HT-29 (cell line): ENCODE measurements at regions not wholly inside any gene's neighbourhood (a gene's known extent, or its start where the extent isn't known, plus 50 kb on each side); places are given as distances from the start of the nearest gene placed in this dataset.

Experiments used
- DNase-seq: peaks from one replicate; pipeline ENCODE4 v3.0.0-alpha.2; 2015; ENCODE audit warnings: low spot score

- DNase-seq: no peak
Measured at GRCh38 chr2:236922061-236922460, 163.6 kb upstream of the COPS8 start.

- DNase-seq: no peak
Measured at GRCh38 chr2:236928380-236929037, 157.2 kb upstream of the COPS8 start.

DNA sequence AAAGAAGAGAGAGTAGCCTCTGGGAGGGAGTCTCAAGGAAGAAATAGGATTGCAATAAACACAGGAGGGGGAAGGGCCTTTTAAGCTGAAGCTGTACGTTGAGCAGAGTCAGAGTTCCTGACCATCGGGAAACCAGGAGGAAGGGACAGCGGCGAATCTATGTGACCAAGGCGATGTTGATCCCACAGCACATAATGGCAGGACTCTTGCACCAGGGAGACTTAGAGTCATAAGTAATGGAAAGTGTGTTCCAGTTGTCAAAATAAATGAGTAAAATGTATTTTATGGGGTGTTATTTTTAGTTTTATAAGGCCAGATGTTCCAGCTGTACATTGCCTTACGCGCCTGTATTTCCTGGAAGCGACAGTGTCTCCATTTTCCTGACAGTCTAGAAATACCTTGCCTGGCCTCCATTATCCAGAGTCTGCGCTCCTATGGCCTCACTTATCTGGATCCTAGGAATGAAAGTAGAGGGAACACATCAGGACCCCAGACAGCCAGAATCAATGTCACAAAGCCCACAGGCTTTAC is 152.8 kb upstream of the COPS8 start:
- no peak for DNase-seq

DNA sequence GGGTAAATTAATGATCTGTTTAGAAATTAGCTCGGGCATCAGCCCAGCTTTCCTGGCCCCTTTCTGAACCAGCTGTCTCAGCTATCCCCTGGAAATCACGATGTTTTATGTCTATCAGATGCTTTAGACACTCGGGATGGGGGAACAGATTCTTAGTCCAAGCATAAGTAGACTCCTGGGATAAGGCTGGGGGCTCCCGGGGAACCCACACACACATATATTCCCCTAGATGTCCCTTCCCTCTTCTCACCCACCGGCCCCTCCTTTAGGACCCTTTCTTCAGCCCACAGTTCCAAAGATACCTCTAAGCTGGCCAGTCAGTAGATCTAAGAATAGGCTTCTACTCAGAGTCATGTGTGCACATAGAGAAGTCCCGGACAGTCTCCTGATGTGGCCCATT is 151.5 kb upstream of the COPS8 start:
- DNase-seq: no peak

DNA sequence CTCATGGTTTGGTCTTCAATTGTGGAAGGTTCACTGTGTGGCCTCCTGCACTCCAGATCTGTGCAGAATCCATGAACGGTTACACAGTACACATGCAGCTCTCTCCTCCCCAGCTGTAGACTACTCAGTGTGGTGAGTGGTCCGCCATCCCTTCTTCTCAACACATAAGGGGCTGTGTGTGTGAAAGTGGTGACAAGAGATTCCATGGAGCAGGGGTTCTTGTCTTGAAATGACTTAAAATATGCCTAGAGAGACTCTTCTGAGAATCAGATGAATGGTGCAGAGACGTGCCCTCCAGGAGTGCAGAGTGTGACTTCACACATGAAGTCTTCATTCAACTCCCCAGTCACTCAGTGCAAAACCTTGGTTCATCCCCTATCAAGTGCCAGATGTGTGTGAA is 151.0 kb upstream of the COPS8 start:
- no peak for DNase-seq

GRCh38 chr2:236935083-236935482 is 150.6 kb upstream of the COPS8 start:
- DNase-seq: no peak

- DNase-seq: no peak
Measured at GRCh38 chr2:236935631-236936445, 149.9 kb upstream of the COPS8 start.

DNA sequence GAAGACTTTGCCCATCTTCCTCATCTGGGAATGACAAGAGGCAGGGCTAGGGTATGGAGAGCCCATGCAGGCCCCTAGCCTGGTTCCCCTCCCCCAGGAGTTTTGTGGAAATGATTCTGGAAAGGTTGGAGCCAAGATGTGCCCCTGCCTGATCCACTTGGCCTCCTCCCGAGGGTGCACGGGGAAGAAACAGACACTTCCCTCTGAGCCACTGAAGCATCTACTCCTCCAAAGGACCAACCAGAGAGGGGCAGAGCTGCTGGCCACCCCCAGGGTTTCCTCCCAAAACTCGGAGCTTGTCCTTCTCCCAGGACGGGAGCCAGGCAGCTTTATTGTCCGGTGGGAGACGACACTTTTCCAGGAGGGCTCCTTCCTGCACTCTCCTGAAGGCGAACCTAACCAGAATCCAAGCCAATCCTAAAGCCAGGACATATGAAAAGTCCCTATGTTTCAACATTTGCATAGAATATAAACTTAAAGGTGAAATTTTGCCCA is 149.2 kb upstream of the COPS8 start:
- no peak for DNase-seq

- DNase-seq: no peak
Measured at GRCh38 chr2:236938126-236938525, 147.6 kb upstream of the COPS8 start.

GRCh38 chr2:236939271-236939670 is 146.4 kb upstream of the COPS8 start:
- no peak for DNase-seq

DNA sequence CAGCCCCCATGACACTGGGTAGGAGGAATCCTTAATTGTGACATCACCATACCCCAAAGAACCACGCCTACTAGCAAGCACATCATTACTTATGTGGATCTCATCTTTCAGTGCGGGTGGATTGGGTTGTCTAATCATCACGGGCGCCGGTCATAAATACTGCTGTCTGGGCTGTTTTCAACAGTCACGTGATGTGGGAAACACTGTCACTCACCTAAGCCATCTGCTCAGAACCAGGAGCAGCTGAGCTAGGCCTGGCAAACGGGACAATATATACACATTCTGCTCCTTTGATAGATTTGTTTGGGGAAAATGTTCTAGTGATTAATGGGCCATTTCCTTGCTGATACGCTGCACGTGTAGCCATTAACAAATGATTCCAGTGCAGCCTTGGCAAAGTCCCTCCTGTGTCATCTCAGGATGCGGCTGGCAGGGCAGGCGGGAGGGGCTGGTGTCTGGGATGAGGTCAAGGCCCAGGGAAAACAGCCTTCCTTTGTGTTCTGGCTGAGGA is 145.9 kb upstream of the COPS8 start:
- no peak for DNase-seq

GRCh38 chr2:236940497-236940896 is 145.2 kb upstream of the COPS8 start:
- no peak for DNase-seq

DNA sequence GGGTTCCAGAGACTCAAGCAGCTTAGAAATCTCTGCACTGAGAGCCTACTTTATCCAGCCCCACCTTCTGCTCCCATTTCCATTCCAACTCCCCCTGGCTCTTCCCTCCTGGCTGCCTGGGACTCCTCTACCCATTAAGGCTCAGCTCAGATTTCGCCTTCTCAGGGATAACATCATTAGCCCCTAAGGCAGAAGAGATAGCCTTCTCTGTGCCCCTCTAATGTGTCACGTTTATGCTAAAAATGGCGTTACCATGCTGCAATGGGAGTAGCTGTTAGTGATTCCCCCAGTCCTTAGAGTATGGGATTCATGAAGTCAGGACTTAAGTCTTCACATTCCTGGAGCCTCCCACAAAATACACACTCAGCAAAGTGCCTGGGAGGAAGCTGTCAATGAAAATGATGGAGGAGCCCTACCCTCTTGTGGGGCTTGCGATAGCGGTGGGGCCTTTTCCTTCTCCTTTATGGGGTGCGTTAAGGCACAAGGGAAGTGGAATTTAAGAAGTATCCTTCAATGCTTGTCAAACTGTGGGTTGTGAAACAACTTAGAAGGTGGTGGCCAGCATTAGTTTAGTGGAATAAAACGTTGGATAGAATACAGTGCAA is 144.7 kb upstream of the COPS8 start:
- DNase-seq: no peak

GRCh38 chr2:236941551-236941950 is 144.1 kb upstream of the COPS8 start:
- no peak for DNase-seq

- DNase-seq: no peak
Measured at GRCh38 chr2:236942554-236942953, 143.1 kb upstream of the COPS8 start.

DNA sequence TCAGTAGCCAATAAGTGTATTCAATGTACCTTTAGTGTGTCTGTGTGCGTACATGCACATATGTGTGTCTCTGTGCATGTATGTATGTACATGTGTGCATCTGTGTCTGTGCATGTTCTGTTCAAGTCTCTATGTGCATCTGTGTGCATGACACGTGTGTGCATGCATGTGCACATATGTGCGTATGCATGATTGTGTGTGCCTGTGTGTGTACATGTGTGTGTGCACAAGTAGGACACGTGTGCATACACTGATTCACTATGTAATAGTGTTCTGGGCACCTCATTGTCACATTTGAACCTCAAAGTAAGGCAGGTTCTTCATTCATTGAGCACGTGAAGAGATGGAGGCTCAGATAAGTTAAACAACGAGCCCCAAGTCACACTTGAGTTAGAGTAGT is 142.6 kb upstream of the COPS8 start:
- no peak for DNase-seq

- no peak for DNase-seq
Measured at GRCh38 chr2:236943841-236944513, 141.7 kb upstream of the COPS8 start.

DNA sequence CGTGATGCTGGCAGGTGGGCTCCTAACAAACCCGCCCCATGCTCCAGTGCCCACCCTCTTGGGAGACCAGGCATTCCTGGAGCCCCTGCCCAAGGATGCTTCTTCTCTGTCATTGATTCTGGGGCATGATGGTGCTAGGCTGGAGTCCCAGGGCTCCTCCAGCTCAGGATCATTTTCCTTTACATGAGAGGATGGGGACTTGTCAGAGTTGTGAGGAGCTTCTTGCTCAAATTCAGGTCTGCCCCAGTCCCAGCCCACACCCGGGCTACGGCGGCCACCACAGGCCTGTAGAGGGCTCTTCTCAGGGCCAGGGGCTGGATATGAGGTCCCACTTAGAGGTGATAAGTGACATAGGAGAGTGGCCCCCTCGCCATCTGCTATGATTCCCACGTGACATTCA is 141.1 kb upstream of the COPS8 start:
- DNase-seq: no peak

GRCh38 chr2:236945431-236946016 is 140.2 kb upstream of the COPS8 start:
- no peak for DNase-seq

GRCh38 chr2:236946871-236947270 is 138.8 kb upstream of the COPS8 start:
- no peak for DNase-seq

GRCh38 chr2:236947294-236947693 is 138.4 kb upstream of the COPS8 start:
- DNase-seq: no peak
